ENCODE measurements at regions not wholly inside any gene's neighbourhood (a gene's known extent, or its start where the extent isn't known, plus 50 kb on each side); places are given as distances from the start of the nearest gene placed in this dataset.

DNA sequence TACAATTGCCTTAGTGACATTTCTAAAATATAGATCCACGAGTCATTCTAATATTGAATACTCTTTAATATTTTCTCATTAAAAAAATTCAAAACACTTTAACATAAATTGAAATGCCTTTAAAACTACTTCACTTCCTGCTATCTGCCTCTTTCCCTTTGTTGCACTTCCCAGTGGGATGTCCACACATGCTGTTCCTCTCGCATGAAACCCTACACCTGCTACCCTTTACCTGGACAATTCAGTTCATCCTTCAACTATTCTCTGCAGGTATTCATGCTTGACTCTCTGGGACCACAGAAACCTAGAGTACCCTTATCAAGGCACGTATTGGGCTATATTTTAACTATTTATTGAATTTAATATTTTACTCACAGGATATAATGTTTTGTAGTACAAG, 373.3 kb upstream of the GALNT5 start:
- TF ChIP-seq CTCF (IDR thresholded peaks at IDR 0.05): no peak
- TF ChIP-seq POLR2A (IDR thresholded peaks at IDR 0.05): no peak
